K562 (cell line): ENCODE measurements at regions not wholly inside any gene's neighbourhood (a gene's known extent, or its start where the extent isn't known, plus 50 kb on each side); places are given as distances from the start of the nearest gene placed in this dataset.
A peak's percentile ranks its signal among the peaks of the same experiment; 100 is the strongest.

Source experiments
- FOXK1 ChIP-seq: sonication (generic); formaldehyde crosslinking; IDR thresholded peaks from 2 replicates; pipeline ENCODE4 v1.8.0; 2022; ENCODE audit warnings: missing genetic modification reagents, mild to moderate bottlenecking, borderline replicate concordance
- HDAC2 ChIP-seq: fragments of 450-650 bp; IDR thresholded peaks from 2 replicates; pipeline ENCODE4 v1.6.1; 2016; ENCODE audit warnings: mild to moderate bottlenecking
- HMG20B ChIP-seq: fragments of 250-450 bp; sonication (Bioruptor Pico); IDR thresholded peaks from 2 replicates; pipeline ENCODE4 v1.5.0; 2021; ENCODE audit warnings: mild to moderate bottlenecking
- MYNN ChIP-seq, 2 experiments: sonication (generic); formaldehyde crosslinking in 1 of 2; IDR thresholded peaks; 2 replicates each; pipeline versions ENCODE4 v1.5.0 to v1.6.1; 2016 to 2020; ENCODE audit warnings: antibody characterized with exemption in 1 of 2, missing genetic modification reagents in 1 of 2
- NFIC ChIP-seq: fragments of 450-650 bp; IDR thresholded peaks from 2 replicates; pipeline ENCODE4 v1.6.1; 2017; ENCODE audit warnings: mild to moderate bottlenecking, inconsistent platforms
- NFIX ChIP-seq: fragments of 250-450 bp; sonication (Bioruptor Pico); IDR thresholded peaks from 2 replicates; pipeline ENCODE4 v1.4.0; 2020; ENCODE audit warnings: low read depth, mild to moderate bottlenecking, moderate library complexity
- NR2C2 ChIP-seq, 2 experiments: fragments of 200-800 bp in 1 of 2; sonication (Bioruptor generic) in 1 of 2; sonication (generic) in 1 of 2; formaldehyde crosslinking in 1 of 2; IDR thresholded peaks; 2 replicates each; pipeline versions ENCODE4 v1.6.1 to v1.8.0; 2016 to 2022; ENCODE audit warnings: mild to moderate bottlenecking in 1 of 2, missing compliant biosample characterization in 1 of 2, missing genetic modification characterization in 1 of 2, missing genetic modification reagents in 1 of 2
- PML ChIP-seq: IDR thresholded peaks from 2 replicates; pipeline ENCODE4 v1.6.1; 2012; ENCODE audit warnings: low read length, inconsistent platforms
- RBM22 ChIP-seq: fragments of 200-400 bp; formaldehyde crosslinking; IDR thresholded peaks from 2 replicates; pipeline ENCODE4 v1.6.1; 2018; ENCODE audit warnings: low read length, low read depth; ENCODE audit not compliant: poor library complexity, severe bottlenecking
- RBM34 ChIP-seq: fragments of 200-400 bp; formaldehyde crosslinking; IDR thresholded peaks from 2 replicates; pipeline ENCODE4 v1.6.1; 2018; ENCODE audit warnings: low read length, borderline replicate concordance; ENCODE audit not compliant: insufficient read depth
- RCOR1 ChIP-seq, 2 experiments: IDR thresholded peaks; 2 replicates each; pipeline ENCODE4 v1.6.1; 2012; ENCODE audit warnings: low read depth in 2 of 2, low read length in 2 of 2, borderline replicate concordance in 1 of 2, improper control_type of control experiment in 1 of 2
- SIRT6 ChIP-seq: IDR thresholded peaks from one replicate; pipeline ENCODE4 v1.6.1; 2012; ENCODE audit warnings: low read depth, mild to moderate bottlenecking, control low read depth, inconsistent platforms, low read length, moderate library complexity
- SIX5 ChIP-seq, 2 experiments: IDR thresholded peaks; 2 replicates each; pipeline ENCODE4 v1.6.1; 2011; ENCODE audit warnings: low read length in 2 of 2, borderline replicate concordance in 1 of 2, low read depth in 1 of 2, mild to moderate bottlenecking in 1 of 2, moderate library complexity in 1 of 2; ENCODE audit not compliant: insufficient read depth in 1 of 2
- SMAD3 ChIP-seq: fragments of 450-650 bp; formaldehyde crosslinking; conservative IDR thresholded peaks from 2 replicates; pipeline ENCODE4 v1.4.0; 2020; ENCODE audit warnings: mild to moderate bottlenecking
- SMARCE1 ChIP-seq: fragments of 450-650 bp; IDR thresholded peaks from 2 replicates; pipeline ENCODE4 v1.7.1; 2016; ENCODE audit warnings: mild to moderate bottlenecking
- TEAD1 ChIP-seq, 2 experiments: fragments of 450-650 bp in 1 of 2; sonication (generic) in 1 of 2; formaldehyde crosslinking; IDR thresholded peaks; 2 replicates each; pipeline versions ENCODE4 v1.4.0 to v1.8.0; 2020 to 2022; ENCODE audit warnings: mild to moderate bottlenecking in 2 of 2, missing genetic modification reagents in 1 of 2
- ZC3H11A ChIP-seq: IDR thresholded peaks from 2 replicates; pipeline ENCODE4 v1.6.1; 2012; ENCODE audit warnings: low read depth, low read length, improper control_type of control experiment
- ZNF583 ChIP-seq: fragments of 250-450 bp; sonication (Bioruptor Pico); IDR thresholded peaks from 2 replicates; pipeline ENCODE4 v1.4.0; 2020
- TF ChIP-seq, protein P1 (sequence below), 2 experiments: fragments of 450-650 bp; IDR thresholded peaks; 2 replicates each; pipeline ENCODE4 v1.6.1; 2016
- TF ChIP-seq, protein P2 (sequence below): fragments of 250-450 bp; sonication (Bioruptor Pico); IDR thresholded peaks from 2 replicates; pipeline ENCODE4 v1.4.0; 2020; ENCODE audit warnings: mild to moderate bottlenecking, moderate library complexity, borderline replicate concordance
- TF ChIP-seq, protein P3 (sequence below): fragments of 450-650 bp; IDR thresholded peaks from 2 replicates; pipeline ENCODE4 v1.6.1; 2016; ENCODE audit warnings: borderline replicate concordance
- TF ChIP-seq, protein P4 (sequence below): fragments of 450-650 bp; formaldehyde crosslinking; IDR thresholded peaks from 2 replicates; pipeline ENCODE4 v1.4.0; 2022; ENCODE audit warnings: missing genetic modification characterization

DNA sequence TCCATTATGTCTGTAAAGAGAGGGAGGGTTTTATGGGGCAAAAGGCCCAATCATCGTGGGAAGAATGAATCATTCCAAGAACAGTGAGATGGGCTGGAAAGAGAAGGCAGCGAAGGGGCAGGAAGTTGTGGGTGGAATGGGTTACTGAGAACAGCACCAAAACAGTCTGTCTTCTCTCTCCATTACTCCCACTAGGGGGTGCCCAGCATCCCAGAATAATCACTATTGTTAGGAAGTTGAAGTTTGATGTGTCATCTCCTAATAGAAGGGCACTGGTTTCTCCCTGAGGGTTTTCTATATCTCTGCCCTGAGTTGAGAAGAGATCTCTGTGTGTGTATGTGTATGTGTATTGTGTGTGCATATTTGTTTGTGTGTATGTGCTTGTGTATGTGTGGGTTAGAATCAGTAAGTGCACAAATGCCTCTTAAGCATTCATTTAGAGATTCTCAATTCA is 76.6 kb upstream of the MAP4K3 start (continued):
- peak; percentile 44; the same call in 1 of the 2 replicates for TF ChIP-seq SMARCE1
- TF ChIP-seq NFIC = no peak
- TF ChIP-seq HDAC2 = no peak
- no peak for TF ChIP-seq NR2C2 (CRISPR knock-in tag; IDR thresholded peaks at IDR 0.05)
- no peak for TF ChIP-seq NR2C2 (tag; IDR thresholded peaks at IDR 0.05)
- no peak for TF ChIP-seq RBM34
- no peak for TF ChIP-seq SIRT6
- 0 out of 4 replicates have a peak, but pooled peaks of 1 of the 2 experiments have one; percentile 29 for TF ChIP-seq TEAD1 (CRISPR knock-in tag; IDR thresholded peaks at IDR 0.05)
- TF ChIP-seq ZC3H11A = no peak
- TF ChIP-seq RCOR1 (IDR thresholded peaks at IDR 0.05; ENCODE audit: borderline replicate concordance in 1 of 2, low read depth in 2 of 2, low read length in 2 of 2) = peak in 1 of 2 experiments; percentile 44; a peak in 1 of 4 replicates
- TF ChIP-seq, protein P1, sequence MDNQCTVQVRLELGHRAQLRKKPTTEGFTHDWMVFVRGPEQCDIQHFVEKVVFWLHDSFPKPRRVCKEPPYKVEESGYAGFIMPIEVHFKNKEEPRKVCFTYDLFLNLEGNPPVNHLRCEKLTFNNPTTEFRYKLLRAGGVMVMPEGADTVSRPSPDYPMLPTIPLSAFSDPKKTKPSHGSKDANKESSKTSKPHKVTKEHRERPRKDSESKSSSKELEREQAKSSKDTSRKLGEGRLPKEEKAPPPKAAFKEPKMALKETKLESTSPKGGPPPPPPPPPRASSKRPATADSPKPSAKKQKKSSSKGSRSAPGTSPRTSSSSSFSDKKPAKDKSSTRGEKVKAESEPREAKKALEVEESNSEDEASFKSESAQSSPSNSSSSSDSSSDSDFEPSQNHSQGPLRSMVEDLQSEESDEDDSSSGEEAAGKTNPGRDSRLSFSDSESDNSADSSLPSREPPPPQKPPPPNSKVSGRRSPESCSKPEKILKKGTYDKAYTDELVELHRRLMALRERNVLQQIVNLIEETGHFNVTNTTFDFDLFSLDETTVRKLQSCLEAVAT (IDR thresholded peaks at IDR 0.05) = 0 out of 4 replicates have a peak, but pooled peaks of 1 of the 2 experiments have one; percentile 51
- no peak for TF ChIP-seq NFIX (CRISPR knock-in tag)
- no peak for TF ChIP-seq SMAD3 (CRISPR knock-in tag)
- TF ChIP-seq MYNN (IDR thresholded peaks at IDR 0.05) = 0 out of 2 replicates have a peak, but pooled peaks have one; percentile 47
- TF ChIP-seq MYNN (CRISPR knock-in tag; IDR thresholded peaks at IDR 0.05) = no peak
- no peak for TF ChIP-seq ZNF583 (CRISPR knock-in tag)
- TF ChIP-seq PML = no peak; the same call in 1 of the 2 replicates
- TF ChIP-seq SIX5 (IDR thresholded peaks at IDR 0.05; ENCODE audit: borderline replicate concordance in 1 of 2, insufficient read depth in 1 of 2, low read depth in 1 of 2, low read length in 2 of 2) = no peak
- TF ChIP-seq, protein P2, sequence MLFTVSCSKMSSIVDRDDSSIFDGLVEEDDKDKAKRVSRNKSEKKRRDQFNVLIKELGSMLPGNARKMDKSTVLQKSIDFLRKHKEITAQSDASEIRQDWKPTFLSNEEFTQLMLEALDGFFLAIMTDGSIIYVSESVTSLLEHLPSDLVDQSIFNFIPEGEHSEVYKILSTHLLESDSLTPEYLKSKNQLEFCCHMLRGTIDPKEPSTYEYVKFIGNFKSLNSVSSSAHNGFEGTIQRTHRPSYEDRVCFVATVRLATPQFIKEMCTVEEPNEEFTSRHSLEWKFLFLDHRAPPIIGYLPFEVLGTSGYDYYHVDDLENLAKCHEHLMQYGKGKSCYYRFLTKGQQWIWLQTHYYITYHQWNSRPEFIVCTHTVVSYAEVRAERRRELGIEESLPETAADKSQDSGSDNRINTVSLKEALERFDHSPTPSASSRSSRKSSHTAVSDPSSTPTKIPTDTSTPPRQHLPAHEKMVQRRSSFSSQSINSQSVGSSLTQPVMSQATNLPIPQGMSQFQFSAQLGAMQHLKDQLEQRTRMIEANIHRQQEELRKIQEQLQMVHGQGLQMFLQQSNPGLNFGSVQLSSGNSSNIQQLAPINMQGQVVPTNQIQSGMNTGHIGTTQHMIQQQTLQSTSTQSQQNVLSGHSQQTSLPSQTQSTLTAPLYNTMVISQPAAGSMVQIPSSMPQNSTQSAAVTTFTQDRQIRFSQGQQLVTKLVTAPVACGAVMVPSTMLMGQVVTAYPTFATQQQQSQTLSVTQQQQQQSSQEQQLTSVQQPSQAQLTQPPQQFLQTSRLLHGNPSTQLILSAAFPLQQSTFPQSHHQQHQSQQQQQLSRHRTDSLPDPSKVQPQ (CRISPR knock-in tag) = no peak
- TF ChIP-seq, protein P3, sequence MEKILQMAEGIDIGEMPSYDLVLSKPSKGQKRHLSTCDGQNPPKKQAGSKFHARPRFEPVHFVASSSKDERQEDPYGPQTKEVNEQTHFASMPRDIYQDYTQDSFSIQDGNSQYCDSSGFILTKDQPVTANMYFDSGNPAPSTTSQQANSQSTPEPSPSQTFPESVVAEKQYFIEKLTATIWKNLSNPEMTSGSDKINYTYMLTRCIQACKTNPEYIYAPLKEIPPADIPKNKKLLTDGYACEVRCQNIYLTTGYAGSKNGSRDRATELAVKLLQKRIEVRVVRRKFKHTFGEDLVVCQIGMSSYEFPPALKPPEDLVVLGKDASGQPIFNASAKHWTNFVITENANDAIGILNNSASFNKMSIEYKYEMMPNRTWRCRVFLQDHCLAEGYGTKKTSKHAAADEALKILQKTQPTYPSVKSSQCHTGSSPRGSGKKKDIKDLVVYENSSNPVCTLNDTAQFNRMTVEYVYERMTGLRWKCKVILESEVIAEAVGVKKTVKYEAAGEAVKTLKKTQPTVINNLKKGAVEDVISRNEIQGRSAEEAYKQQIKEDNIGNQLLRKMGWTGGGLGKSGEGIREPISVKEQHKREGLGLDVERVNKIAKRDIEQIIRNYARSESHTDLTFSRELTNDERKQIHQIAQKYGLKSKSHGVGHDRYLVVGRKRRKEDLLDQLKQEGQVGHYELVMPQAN = no peak
- TF ChIP-seq HMG20B (CRISPR knock-in tag) = no peak
- TF ChIP-seq FOXK1 (CRISPR knock-in tag) = no peak
- TF ChIP-seq, protein P4, sequence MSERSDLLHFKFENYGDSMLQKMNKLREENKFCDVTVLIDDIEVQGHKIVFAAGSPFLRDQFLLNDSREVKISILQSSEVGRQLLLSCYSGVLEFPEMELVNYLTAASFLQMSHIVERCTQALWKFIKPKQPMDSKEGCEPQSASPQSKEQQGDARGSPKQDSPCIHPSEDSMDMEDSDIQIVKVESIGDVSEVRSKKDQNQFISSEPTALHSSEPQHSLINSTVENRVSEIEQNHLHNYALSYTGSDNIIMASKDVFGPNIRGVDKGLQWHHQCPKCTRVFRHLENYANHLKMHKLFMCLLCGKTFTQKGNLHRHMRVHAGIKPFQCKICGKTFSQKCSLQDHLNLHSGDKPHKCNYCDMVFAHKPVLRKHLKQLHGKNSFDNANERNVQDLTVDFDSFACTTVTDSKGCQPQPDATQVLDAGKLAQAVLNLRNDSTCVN (CRISPR knock-in tag) = no peak
- no peak for TF ChIP-seq RBM22
